ENCODE measurements at regions not wholly inside any gene's neighbourhood (a gene's known extent, or its start where the extent isn't known, plus 50 kb on each side); places are given as distances from the start of the nearest gene placed in this dataset.

- TF ChIP-seq CTCF (IDR thresholded peaks at IDR 0.05) = no peak
- no peak for ATAC-seq
These were observed 142.6 kb upstream of the GPC1 start for GRCh38 chr2:240292619-240293525.

GRCh38 chr2:240293557-240294461 is 141.7 kb upstream of the GPC1 start:
- Mint-ChIP-seq H3K9me3 (no peaks in the 10 kb centered on the region), H3K27ac (no peak overlapping the region), H3K4me3 (no peak overlapping the region), H3K27me3 (ENCODE audit: low read depth in 2 of 2) (no peaks in the 10 kb centered on the region), H3K4me1 (no peaks in the 10 kb centered on the region), H3K36me3 (no peaks in the 10 kb centered on the region)
- DNase-seq (no peak), ATAC-seq (no peak)
- Histone ChIP-seq H3K4me1 (ENCODE audit: control insufficient read depth, insufficient read depth, low read length) (no peaks in the 10 kb centered on the region), H3K9me3 (ENCODE audit: control insufficient read depth, insufficient read depth, low read length) (no peaks in the 10 kb centered on the region), H3K27ac (ENCODE audit: low read length) (no peak overlapping the region), H3K36me3 (ENCODE audit: control insufficient read depth, insufficient read depth, low read length) (no peaks in the 10 kb centered on the region), H3K27me3 (ENCODE audit: control insufficient read depth, insufficient read depth, low read length) (no peaks in the 10 kb centered on the region), H3K4me3 (ENCODE audit: low read length) (no peak overlapping the region)
- intact Hi-C loops (cut with micrococcal nuclease) = no loop called here
- WGBS (ENCODE audit: insufficient coverage) = 82% methylated on average over 24 of the region's 24 CpGs
- TF ChIP-seq CTCF (IDR thresholded peaks at IDR 0.05) = no peak

More at GRCh38 chr2:240292619-240293525, 142.6 kb upstream of the GPC1 start:
- Histone ChIP-seq H3K27ac (ENCODE audit: low read length) (no peak overlapping the region), H3K27me3 (ENCODE audit: control insufficient read depth, insufficient read depth, low read length) (no peaks in the 10 kb centered on the region), H3K4me3 (ENCODE audit: low read length) (no peak overlapping the region), H3K9me3 (ENCODE audit: control insufficient read depth, insufficient read depth, low read length) (no peaks in the 10 kb centered on the region), H3K36me3 (ENCODE audit: control insufficient read depth, insufficient read depth, low read length) (no peaks in the 10 kb centered on the region), H3K4me1 (ENCODE audit: control insufficient read depth, insufficient read depth, low read length) (no peaks in the 10 kb centered on the region)
- no peaks in the 10 kb centered on the region for H3K9me3 Mint-ChIP-seq
- no peak for DNase-seq
- no peak overlapping the region for H3K27ac Mint-ChIP-seq
- no peak overlapping the region for H3K4me3 Mint-ChIP-seq
- H3K36me3 Mint-ChIP-seq = no peaks in the 10 kb centered on the region
- no peaks in the 10 kb centered on the region for H3K4me1 Mint-ChIP-seq
- intact Hi-C loops (cut with micrococcal nuclease) = no loop called here
- WGBS (ENCODE audit: insufficient coverage) = 81% methylated on average over 15 of the region's 15 CpGs
- no peaks in the 10 kb centered on the region for H3K27me3 Mint-ChIP-seq (ENCODE audit: low read depth in 2 of 2)

GRCh38 chr2:240294514-240294913 is 140.9 kb upstream of the GPC1 start:
- DNase-seq (no peak), ATAC-seq (no peak)
- Histone ChIP-seq H3K36me3 (ENCODE audit: control insufficient read depth, insufficient read depth, low read length) (no peaks in the 10 kb centered on the region), H3K4me3 (ENCODE audit: low read length) (no peak overlapping the region), H3K9me3 (ENCODE audit: control insufficient read depth, insufficient read depth, low read length) (no peaks in the 10 kb centered on the region), H3K4me1 (ENCODE audit: control insufficient read depth, insufficient read depth, low read length) (no peaks in the 10 kb centered on the region), H3K27ac (ENCODE audit: low read length) (no peak overlapping the region), H3K27me3 (ENCODE audit: control insufficient read depth, insufficient read depth, low read length) (no peaks in the 10 kb centered on the region)
- intact Hi-C loops (cut with micrococcal nuclease) = no loop called here
- no peak overlapping the region for H3K4me3 Mint-ChIP-seq
- no peak overlapping the region for H3K27ac Mint-ChIP-seq
- TF ChIP-seq CTCF (IDR thresholded peaks at IDR 0.05) = no peak
- no peaks in the 10 kb centered on the region for H3K4me1 Mint-ChIP-seq
- no peaks in the 10 kb centered on the region for H3K36me3 Mint-ChIP-seq
- WGBS (ENCODE audit: insufficient coverage) = 78% methylated on average over 5 of the region's 5 CpGs
- H3K9me3 Mint-ChIP-seq = no peaks in the 10 kb centered on the region
- no peaks in the 10 kb centered on the region for H3K27me3 Mint-ChIP-seq (ENCODE audit: low read depth in 2 of 2)
